ENCODE measurements at regions not wholly inside any gene's neighbourhood (a gene's known extent, or its start where the extent isn't known, plus 50 kb on each side); places are given as distances from the start of the nearest gene placed in this dataset.

GRCh38 chr7:83827036-83827435 lies 178.1 kb upstream of the SEMA3E start:
- ATAC-seq, result no peak
- TF ChIP-seq ARNTL (CRISPR knock-in tag; IDR thresholded peaks at IDR 0.05; ENCODE audit: borderline replicate concordance, low read depth) (no peak), TSHZ2 (CRISPR knock-in tag; IDR thresholded peaks at IDR 0.05) (no peak), ZFP3 (CRISPR knock-in tag; IDR thresholded peaks at IDR 0.05) (no peak), PPARA (CRISPR knock-in tag; IDR thresholded peaks at IDR 0.05; ENCODE audit: borderline replicate concordance) (no peak), POU6F1 (CRISPR knock-in tag; IDR thresholded peaks at IDR 0.05; ENCODE audit: borderline replicate concordance, low read depth) (no peak), CSRNP3 (CRISPR knock-in tag; IDR thresholded peaks at IDR 0.05) (no peak), SNAI2 (CRISPR knock-in tag; IDR thresholded peaks at IDR 0.05) (no peak), TCF4 (CRISPR knock-in tag; IDR thresholded peaks at IDR 0.05; ENCODE audit: borderline replicate concordance) (no peak), ZC3H10 (CRISPR knock-in tag; IDR thresholded peaks at IDR 0.05) (no peak), CREB5 (CRISPR knock-in tag; IDR thresholded peaks at IDR 0.05; ENCODE audit: low read depth) (no peak), ISL1 (CRISPR knock-in tag; IDR thresholded peaks at IDR 0.05) (no peak), CSDC2 (CRISPR knock-in tag; IDR thresholded peaks at IDR 0.05) (no peak), PATZ1 (CRISPR knock-in tag; IDR thresholded peaks at IDR 0.05; ENCODE audit: borderline replicate concordance) (no peak), ZFP30 (CRISPR knock-in tag; IDR thresholded peaks at IDR 0.05) (no peak), RARB (CRISPR knock-in tag; IDR thresholded peaks at IDR 0.05) (no peak), ZNF70 (CRISPR knock-in tag; IDR thresholded peaks at IDR 0.05) (no peak)

GRCh38 chr7:83824214-83824613 lies 175.3 kb upstream of the SEMA3E start:
- ATAC-seq, result no peak; the same call in 2 of the 3 replicates
- TF ChIP-seq ZFP30 (CRISPR knock-in tag; IDR thresholded peaks at IDR 0.05) (no peak), CSDC2 (CRISPR knock-in tag; IDR thresholded peaks at IDR 0.05) (no peak), ISL1 (CRISPR knock-in tag; IDR thresholded peaks at IDR 0.05) (no peak), PATZ1 (CRISPR knock-in tag; IDR thresholded peaks at IDR 0.05; ENCODE audit: borderline replicate concordance) (no peak), ZFP3 (CRISPR knock-in tag; IDR thresholded peaks at IDR 0.05) (no peak), GLIS3 (CRISPR knock-in tag; IDR thresholded peaks at IDR 0.05) (no peak), OSR1 (CRISPR knock-in tag; IDR thresholded peaks at IDR 0.05) (no peak), CSRNP3 (CRISPR knock-in tag; IDR thresholded peaks at IDR 0.05) (no peak)
